ENCODE measurements at regions not wholly inside any gene's neighbourhood (a gene's known extent, or its start where the extent isn't known, plus 50 kb on each side); places are given as distances from the start of the nearest gene placed in this dataset.

DNA sequence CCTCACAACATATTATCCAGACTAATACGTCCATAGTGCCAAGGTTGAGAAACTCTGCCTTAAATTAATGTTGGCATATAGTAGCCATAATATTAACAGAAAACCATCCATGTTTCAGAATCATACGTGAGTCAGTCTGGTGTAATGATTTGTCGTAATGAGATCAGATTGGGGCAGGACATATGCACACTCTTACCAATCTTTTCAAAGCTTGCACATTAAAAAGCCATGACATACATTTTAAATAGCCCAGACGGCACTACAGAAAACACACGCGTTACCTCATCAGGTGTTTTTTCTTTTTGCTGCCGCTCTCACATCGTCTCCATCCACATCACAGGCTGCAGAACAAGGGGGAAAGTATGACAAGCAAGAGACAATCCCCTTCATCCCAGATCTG is 211.6 kb downstream of the NEBL start:
- TF ChIP-seq CTCF (IDR thresholded peaks at IDR 0.05) (no peak), POLR2A (IDR thresholded peaks at IDR 0.05) (no peak), POLR2AphosphoS5 (IDR thresholded peaks at IDR 0.05) (no peak), EP300 (IDR thresholded peaks at IDR 0.05) (no peak)

Measured in gastroesophageal sphincter (tissue), 3 donors.